CD4-positive, alpha-beta T cell treated with Interleukin-15 for 4 hours (primary cell): ENCODE measurements at regions not wholly inside any gene's neighbourhood (a gene's known extent, or its start where the extent isn't known, plus 50 kb on each side); places are given as distances from the start of the nearest gene placed in this dataset.

Experiments used
- DNase-seq: peaks from one replicate; pipeline ENCODE4 v3.0.0-alpha.2; 2020; ENCODE audit warnings: low spot score

DNA sequence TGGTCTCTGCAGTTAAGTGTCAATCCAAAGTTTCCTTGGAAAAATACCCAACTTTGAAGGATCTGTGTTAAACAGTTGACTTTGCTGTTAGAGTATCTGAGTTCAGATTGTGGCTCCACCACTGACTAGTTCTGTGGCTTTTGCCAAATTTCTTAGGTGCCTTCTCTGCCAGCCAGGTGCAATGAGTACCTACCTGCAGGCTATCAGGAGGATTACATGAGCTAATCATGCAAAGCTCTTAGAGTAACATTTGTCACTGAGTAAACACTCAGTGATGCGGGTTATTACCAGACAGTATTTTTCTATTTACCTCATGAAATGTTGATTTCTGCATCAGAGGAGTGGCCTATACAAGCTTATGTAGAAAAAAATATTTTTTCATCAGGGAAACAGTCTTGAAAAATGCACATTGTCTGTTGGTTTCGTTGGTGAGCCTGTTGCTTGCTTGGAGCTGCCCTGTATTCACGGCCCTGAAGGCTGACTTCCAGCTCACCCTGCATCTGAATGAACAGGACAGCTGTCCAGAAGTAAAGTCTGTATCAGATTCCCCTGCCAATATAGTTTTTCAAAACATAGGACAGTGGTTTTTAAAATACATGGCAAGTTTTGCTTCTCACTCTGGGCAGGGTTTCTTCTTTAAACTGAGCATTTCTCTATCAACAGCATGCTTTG, 235.1 kb downstream of the CDCA7 start:
- DNase-seq: no peak

DNA sequence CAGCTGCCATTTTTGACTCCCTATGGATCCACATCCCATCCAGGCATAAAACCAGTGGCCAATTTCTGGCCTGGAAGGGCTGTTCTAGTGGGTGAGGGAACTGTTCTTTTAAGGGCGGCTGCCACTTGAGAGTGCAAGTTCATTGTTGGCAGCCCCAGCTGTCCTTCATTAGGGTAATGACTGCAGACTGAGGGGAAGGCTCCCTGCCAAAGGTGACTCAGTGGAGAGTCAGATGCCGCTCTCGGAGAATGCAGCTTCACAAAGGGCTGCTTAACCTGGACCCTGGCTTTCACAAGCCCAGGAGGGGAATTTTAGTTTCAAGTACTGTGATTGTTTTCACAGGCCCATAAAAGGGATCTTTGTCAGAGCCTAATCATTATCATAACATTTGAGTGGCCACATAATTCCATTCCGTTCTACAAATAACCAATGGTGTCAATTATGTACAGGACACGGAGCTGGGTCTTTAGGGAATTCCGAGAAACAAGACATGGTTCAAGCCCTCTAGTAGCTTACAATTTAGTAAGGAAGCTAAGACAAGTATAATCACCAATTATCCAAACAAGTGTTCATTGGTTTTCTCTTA, 235.7 kb downstream of the CDCA7 start:
- no peak for DNase-seq

DNA sequence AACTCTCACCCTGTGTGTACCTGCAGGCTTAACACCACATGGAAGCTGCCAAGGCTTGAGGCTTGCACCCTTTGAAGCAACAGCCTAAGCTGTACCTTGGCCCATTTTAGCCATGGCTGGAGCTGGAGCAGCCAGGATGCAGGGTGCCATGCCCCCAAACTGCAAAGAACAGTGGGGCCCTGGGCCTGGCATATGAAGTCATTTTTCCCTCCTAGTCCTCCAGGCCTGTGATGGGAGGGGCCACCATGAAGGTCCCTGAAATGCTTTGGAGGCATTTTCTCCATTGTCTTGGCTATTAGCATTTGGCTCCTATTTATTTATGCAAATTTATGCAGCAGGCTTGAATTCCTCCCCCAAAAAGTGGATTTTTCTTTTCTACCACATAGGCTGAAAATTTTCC, 238.4 kb downstream of the CDCA7 start:
- no peak for DNase-seq

DNA sequence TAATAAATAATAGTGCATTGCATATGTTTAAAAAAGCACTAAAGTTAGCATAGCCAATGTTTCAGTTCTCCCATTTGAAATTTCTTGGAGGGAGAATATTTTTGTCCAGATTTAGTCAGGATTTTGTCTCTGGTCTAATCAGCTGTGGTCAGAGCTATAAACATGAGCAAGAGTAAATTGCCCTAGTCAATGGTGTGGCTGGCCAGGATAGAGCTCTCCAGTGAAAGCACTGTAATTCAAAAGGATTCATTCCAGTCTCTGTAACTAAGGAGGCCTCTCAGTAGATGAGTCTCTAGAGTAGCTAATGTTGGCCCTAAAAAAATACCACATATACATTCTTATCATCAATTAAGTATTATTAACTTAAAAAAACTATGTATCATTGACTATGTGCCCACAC, 241.6 kb downstream of the CDCA7 start:
- DNase-seq: no peak

DNA sequence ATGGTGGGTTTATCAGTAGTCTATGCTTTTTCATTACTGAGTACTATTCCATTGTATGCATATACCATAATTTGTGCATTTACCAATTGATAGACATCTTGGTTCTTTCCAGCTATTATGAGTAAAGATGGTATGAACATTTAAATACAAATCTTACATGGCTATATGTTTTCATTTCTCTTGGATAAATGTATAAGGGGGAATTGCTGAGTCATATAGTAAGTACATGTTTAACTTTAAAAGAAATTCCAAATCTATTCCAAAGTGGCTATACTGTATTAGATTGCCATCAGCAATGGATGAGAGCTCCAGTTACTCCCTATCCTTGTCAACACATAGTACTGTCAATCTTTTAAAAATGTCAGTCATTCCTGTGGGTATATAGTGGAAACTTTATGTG, 243.9 kb downstream of the CDCA7 start:
- no peak for DNase-seq

DNA sequence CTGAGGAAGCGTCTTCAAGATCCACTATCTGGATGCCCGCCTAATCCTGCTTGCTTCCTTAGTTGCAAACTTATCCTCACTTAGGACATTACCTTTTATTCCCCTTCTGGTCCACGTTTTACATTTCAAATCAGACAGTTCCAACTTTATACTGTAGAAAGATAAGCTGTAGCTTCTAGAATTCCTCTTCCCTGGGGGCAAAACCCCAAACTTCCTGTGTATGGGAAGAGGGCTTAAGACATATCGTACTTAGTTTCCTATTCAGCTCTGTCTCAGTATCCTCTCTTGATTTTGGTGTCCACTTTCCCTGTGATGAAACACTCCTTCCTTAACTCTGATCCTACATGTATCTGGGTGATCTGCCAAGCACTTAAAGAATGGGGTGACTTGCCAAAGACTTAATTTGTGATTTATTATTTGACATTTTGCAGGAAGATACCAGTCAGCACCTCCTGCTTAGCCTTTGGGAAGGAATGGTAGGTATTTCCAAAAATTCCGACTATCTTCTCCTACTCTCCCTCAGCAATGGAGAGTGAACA, 245.2 kb downstream of the CDCA7 start:
- no peak for DNase-seq

DNA sequence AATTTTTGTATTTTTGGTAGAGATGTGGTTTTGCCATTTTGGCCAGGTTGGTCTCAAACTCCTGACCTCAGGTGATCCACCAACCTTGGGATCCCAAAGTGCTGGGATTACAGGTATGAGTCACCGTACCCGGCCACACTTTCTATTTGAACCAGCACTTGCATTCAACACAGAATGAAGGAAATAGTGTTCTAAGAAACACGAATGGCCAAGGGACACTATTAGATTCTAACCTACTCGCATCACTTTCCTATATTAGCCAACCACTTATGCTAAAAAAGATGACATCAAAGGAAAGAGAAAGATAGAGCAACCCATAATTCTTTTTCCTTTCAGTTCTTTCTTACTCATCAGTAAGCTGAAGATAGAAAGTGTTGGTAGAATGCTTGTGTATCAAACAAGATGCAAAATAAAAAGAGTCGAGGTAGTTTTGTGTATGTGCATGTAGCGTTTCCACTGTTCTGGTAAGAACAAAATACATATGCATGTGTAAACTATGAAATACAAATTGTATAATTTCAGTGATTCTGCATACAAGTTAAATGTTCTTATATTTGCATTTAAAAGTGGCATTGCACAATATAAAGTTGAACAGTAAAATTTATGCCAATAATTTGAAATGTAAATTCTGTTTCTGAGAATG, 247.6 kb downstream of the CDCA7 start:
- no peak for DNase-seq

DNA sequence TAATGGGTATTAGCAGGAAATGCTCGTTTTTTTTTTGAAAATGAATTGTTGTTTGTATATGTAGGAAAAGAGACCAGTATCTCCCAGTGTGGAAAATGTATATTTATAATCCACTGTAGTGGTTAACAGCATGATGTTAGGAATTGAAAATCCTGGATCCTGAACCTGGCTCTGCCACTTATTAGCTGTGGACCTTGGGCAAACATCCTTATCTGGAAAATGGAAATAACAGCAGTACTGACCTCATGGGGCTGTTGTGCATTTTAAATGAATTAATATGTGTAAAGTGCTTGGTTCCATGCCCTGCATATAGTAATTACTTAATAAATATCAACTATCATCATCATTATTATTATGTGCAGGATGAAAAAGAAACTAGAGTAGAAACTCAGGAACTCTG, 251.3 kb downstream of the CDCA7 start:
- no peak for DNase-seq

DNA sequence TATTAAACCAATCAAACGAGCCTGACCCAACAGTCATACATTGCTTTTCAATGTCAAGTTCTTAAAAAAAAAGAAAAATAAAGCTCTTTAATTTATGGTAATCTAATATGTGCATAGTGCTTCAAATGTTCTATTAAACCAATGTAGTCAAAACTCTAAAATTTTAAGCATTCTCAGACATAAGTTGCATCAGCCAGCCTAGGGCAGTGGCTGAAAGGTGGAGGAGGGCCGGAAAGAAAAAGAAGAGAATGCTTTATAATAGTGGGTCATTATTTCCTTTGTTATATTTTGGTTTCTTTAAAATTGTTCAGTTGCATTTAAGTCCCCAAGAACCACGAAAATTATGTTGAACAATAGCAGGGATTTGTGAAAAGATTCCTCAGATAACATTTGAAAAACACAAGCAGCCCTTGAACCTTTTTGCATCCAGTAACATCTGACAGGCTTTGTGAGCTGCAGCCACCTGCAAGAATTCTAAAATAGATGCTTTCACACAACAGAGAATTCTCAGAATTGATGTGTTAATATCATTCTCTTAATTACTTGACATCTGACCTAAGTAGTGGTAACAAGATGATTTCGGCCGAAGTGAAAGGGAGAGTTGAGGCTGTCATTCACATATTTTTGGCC, 252.1 kb downstream of the CDCA7 start:
- no peak for DNase-seq

DNA sequence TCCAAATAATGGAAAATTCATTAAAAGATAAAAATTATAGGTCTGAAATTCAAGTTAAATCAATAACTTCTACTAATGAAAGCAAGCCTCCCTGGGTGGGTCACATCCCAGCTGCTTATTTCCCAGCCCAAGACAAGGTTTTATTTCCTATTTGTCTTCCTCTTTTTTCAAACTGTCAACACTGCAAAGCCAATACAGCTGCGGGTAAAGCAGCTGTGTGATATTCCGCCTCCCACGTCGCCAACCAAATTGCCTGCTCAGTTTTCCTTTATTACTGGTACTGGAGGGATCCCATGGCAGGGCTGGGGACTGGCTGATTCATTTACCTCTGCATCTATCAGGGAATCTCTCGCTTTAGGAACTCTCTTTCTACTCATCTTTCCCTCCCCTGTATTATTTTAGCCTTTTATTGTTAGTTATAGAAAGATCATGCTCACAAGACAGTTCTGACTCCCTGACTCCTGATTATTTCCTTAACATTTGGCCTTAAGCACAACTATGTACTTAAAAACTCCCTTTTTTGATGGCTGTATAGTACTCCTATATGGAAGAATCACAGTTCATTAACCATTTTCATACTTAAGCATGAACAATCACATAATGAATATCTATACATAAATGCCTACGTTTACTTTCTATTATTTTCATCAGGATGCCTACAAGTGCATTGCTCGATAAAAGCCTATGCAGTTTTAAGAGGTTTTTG, 253.1 kb downstream of the CDCA7 start:
- no peak for DNase-seq

DNA sequence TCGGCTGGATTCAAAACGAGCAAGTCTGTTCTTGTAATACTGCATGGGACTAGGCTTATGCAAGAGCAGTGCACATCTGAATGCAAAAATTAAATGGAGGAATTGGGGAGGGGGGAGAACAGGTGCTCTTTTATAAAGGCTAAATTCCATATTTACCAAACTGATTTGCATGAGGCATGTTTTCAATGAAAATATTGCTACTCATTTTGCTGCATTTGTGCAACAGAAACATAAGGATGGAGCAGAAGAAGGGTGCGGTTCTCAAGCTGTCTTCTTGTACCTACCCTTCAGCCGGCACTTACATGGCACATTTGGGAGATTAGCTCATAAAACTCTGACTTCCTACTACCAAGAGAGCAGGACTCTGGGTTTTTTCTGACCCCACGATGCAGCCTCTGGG, 256.4 kb downstream of the CDCA7 start:
- no peak for DNase-seq

DNA sequence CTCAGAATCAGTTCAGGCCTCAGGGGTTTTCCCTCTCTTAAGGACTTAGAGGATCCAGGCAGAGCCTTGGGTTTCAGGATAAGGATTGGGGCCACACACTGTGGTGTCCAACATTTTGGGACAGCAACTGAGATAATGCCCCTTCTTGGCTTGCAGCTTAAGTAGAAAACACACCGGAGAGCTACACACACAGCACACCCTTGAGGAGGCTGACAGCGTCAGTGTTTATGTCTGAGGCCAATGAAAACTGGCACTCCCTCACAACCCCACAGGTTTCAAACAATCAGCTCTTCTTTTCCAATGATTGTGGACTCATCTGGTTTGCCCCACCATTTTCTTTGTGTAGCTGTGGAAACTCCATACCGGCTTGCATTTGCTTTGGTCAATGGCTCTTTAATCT, 257.7 kb downstream of the CDCA7 start:
- DNase-seq: no peak

DNA sequence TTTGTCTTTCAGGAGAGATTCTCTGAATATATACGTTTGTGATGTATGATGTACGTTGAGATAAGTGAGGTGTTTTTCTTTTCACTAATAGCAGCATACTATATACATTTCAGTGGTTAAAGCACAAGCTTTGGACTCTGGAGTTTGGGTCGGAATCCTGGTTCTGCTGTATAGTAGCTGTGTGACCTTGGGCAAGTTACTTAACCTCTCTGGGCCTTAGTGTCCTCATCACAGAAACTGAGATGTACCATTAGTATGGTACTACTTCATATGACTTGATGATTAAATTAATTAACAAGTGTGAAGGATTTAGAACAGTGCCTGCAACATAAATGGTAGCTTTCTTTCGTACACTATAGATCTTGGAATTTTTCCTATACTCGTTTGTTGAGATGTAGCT, 258.7 kb downstream of the CDCA7 start:
- no peak for DNase-seq

DNA sequence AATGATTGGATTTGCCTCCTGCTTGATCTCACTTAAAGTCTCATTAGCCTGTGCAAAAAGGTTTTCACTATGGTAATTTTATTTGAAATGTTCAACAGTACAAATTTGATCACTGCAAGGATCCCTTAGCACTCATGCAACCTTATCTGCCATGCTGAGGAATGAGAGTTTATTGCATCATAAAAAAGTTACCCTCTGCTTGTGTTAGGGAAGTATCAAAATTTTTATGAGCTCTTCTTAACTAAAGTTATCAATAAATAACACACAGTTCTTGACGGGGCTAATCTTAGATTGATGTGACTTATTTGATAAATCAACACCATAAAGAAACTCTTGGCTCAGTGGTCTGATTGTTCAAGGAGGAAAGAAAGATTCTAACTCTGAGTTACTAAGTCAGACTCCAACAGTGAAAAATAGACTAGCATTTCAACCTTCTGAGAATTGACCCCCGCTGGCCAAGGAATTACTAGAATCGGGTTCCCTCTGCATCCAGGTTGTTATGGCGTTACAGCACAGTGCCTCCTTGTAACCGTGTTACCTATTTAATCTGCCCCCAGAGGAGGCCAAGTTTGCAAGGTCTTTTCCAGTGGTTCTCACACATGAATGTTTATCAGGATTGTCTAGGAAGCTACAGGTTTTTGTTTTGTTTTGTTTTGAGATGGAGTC, 259.7 kb downstream of the CDCA7 start:
- no peak for DNase-seq

DNA sequence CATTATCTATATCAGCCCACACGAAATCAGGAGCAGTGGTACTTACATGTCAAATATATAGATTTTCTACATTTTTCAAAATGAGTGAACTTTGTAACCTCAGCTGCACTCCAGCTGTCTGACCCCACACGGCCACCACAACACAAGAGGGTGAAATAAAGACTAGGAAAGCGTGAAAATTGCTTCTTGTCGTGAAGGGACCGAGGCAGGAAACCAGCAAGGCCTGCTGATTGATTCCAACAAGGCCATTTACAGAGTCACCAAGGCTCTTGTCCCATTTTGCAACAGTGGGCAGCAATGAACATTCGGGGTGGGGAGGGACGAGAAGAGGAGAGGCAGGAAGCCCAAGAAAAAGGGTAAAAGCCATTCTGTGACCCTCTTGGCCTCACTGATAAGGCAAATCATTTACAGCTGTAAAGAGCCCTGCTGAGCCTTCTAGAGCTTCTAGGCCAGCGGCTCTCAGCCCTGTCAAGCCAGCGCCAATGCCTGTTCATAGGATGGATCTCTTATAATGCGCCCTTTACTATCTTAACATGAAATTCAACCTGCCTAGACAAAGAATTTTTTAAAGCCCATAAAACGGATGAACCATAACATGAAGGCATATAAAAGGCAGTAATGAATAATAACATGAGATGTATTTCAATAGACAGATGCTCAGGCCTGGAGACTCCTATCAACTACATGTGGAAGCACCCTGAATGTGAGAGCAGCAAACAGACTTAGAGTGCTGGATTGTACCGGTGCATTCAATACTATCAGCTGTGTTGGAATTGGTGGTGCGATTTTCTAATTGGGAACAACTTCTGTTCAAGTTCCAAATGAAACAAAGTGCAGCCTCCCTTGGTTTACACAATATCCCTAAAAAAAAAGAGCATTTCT, 269.0 kb downstream of the CDCA7 start:
- no peak for DNase-seq

DNA sequence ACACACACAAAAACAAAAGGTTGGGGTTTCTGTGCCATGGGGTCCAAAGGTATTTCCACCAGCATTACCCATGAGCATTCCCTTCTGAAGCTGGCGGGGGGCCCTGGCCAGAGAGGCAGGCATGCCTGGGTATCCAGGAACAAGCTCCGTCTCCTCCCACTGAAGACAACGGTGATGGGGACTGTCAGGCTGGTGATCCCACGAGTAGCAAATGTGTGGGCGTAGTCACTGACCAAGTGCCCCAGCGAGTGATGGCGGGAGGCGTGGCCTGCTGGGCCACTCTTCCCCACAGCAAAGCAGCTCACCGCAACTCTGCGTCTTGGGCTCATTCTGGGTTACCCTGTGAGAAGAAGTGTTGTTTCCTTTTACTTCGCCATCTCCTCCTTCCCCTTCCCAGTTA, 270.6 kb downstream of the CDCA7 start:
- no peak for DNase-seq

DNA sequence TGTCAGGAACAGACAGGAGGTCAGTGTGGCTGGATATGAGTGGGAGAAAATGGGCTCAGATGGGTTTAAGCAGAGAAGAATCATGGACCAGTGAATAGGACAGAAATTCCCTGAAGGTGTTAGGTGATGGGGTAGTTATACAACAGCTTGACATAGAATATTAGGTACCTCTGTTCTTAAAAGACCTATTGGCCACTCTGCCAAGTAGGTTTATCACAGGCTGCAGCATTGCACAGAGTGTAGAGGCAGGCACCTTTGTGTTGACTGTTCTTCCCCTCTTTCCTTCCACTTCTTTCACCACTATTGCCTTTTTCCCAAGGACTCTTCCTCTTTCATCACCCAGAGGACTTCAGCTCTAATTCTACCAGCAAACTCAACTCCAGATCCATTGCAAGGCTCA, 274.4 kb downstream of the CDCA7 start:
- no peak for DNase-seq

DNA sequence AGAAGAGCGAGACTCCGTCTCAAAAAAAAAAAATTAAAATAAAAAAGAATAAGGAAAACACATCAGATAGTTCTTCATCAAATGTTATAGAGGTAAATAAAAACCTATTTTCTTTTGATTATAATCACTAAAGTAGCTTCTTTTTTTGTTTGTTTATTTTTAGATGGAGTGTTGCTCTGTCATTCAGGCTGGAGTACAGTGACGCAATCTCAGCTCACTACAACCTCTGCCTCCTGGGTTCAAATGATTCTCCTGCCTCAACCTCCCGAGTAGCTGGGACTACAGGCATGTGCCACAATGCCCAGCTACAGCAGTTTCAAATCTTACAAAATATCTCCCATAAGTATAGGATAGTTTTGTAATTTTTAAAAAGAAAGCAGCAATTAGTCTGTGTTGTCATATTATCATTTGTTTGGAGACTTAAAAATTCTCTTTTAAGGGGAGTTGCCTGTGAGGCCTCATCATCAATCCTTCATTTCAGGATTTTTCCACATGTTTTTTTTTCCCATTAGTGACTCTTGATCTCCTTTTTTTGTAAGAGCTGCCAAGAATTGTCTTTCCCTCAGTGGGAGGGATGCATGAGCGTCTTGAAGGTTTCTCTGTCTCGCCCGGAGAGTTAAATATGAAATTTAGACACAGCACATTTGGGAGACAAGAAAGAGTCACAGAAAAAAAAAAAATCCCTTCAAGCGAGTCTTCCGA, 275.9 kb downstream of the CDCA7 start:
- DNase-seq: no peak

DNA sequence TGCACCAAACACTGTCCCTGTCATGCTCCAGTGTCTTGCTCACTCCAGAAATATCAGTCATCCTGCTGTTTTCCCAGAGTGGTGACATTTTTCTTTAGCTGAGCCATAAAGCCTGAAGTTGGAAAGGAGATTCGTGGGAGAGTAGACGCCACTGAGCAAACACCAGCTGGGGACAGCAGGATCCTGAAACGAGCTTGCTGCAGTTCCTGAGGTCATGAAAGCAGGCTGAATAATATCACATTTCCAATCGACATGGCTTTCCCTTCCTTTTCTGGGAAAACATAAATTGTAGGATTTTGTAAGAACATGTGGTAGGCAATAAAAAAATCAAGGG, 276.4 kb downstream of the CDCA7 start:
- DNase-seq: no peak

DNA sequence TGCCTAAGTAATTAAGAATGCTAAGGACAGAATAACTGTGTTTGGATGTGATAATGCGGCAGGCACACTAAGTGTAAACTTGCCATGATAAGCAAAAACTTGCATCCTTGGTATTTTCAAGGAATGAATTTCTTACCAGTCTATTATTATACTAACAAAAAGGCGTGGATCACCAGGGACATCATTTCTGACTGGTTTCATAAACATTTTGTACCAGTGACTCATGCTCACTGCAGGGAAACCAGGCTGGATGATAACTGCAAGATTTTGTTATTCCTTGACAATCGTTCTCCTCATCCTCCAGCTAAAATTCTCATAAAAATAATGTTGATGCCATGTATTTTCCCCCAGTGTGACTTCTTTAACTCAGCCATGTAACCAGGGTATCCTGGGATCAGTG, 289.5 kb downstream of the CDCA7 start:
- no peak for DNase-seq
